Thymus (tissue), 11 donors: ENCODE measurements at regions not wholly inside any gene's neighbourhood (a gene's known extent, or its start where the extent isn't known, plus 50 kb on each side); places are given as distances from the start of the nearest gene placed in this dataset.

Source experiments
- DNase-seq, 9 donors: peaks; one replicate each; pipeline ENCODE4 v3.0.0-alpha.2; 2013; ENCODE audit warnings: low spot score in 9 of 9, low read depth in 6 of 9, missing footprints in 1 of 9
- H3K27ac ChIP-seq, 2 donors: one replicate each; pipeline ENCODE4 v1.5.1; 2013; ENCODE audit warnings: control low read depth in 1 of 2, low read depth in 1 of 2, low read length in 1 of 2, mild to moderate bottlenecking in 1 of 2, moderate library complexity in 1 of 2
- H3K27me3 ChIP-seq, 2 donors: one replicate each; pipeline ENCODE4 v1.5.1; 2013; ENCODE audit warnings: low read length in 1 of 2; ENCODE audit not compliant: control insufficient read depth in 2 of 2, insufficient read depth in 1 of 2
- H3K36me3 ChIP-seq, 2 donors: one replicate each; pipeline ENCODE4 v1.5.1; 2013; ENCODE audit warnings: low read length in 1 of 2, mild to moderate bottlenecking in 1 of 2, moderate library complexity in 1 of 2; ENCODE audit not compliant: control insufficient read depth in 2 of 2, insufficient read depth in 2 of 2
- H3K4me1 ChIP-seq, 2 donors: one replicate each; pipeline ENCODE4 v1.5.1; 2013; ENCODE audit warnings: low read length in 2 of 2; ENCODE audit not compliant: control insufficient read depth in 2 of 2, insufficient read depth in 2 of 2
- H3K4me3 ChIP-seq, 2 donors: one replicate each; pipeline ENCODE4 v1.5.1; 2013; ENCODE audit warnings: low read length in 2 of 2, control low read depth in 1 of 2, mild to moderate bottlenecking in 1 of 2
- H3K9me3 ChIP-seq, 2 donors: one replicate each; pipeline ENCODE4 v1.5.1; 2013; ENCODE audit warnings: low read length in 1 of 2, mild to moderate bottlenecking in 1 of 2; ENCODE audit not compliant: control insufficient read depth in 2 of 2, insufficient read depth in 1 of 2
- WGBS: extraction: QIAGEN DNeasy Blood & Tissue Kit; methylation state at CpG from one replicate; pipeline ENCODE4 v1.1.7; 2013; 5-methylcytosine and 5-hydroxymethylcytosine counted together
- donor health status: healthy.

DNA sequence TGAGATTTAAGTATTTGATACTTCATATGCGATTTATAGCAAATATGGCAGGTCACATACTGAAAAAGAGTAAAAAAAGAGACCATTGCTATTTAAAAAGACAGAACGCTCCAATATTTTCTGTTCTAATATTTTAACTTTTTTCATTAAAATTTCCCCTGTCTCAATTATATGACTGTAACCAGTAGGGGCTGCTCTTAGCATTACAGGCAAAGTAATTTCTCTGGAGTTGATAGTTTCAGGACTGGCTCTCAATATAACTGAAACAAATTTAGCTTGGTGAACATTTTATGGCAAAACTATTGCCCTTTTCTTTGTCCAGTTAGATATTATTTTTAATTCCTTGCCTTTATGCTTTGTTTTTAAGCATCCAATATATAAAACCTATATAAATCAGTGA, 286.3 kb upstream of the ROBO2 start:
- no peak for DNase-seq
- no peaks in the 10 kb centered on the region for H3K36me3 ChIP-seq
- no peaks in the 10 kb centered on the region for H3K4me1 ChIP-seq
- WGBS: 92% methylated on average over 2 of the region's 2 CpGs
- no peak overlapping the region for H3K4me3 ChIP-seq
- H3K27me3 ChIP-seq: no peaks in the 10 kb centered on the region
- H3K27ac ChIP-seq: no peak overlapping the region
- no peaks in the 10 kb centered on the region for H3K9me3 ChIP-seq

DNA sequence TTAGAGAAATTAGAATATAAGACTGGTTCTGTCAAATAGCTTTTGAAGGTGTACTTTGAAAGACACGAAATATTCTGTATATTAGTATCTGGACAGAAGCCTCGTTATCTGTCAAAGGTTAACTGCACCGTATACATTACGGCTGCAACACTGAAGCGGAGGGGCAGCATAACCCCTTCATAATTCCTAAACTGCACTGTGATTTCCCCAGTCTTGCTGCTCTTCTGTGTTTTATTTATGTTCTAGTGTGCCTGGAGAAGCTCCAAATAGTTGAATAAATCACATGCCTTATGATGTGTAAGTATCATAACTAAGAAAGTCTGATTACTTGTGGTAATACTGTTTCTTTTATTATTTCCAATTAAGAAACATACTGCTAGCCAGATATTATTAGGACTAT, 285.7 kb upstream of the ROBO2 start:
- no peak overlapping the region for H3K4me3 ChIP-seq
- H3K9me3 ChIP-seq: no peaks in the 10 kb centered on the region
- H3K36me3 ChIP-seq: no peaks in the 10 kb centered on the region
- H3K4me1 ChIP-seq: no peaks in the 10 kb centered on the region
- H3K27ac ChIP-seq: no peak overlapping the region
- H3K27me3 ChIP-seq: no peaks in the 10 kb centered on the region
- no peak for DNase-seq
- WGBS: 91% methylated on average over 5 of the region's 5 CpGs

DNA sequence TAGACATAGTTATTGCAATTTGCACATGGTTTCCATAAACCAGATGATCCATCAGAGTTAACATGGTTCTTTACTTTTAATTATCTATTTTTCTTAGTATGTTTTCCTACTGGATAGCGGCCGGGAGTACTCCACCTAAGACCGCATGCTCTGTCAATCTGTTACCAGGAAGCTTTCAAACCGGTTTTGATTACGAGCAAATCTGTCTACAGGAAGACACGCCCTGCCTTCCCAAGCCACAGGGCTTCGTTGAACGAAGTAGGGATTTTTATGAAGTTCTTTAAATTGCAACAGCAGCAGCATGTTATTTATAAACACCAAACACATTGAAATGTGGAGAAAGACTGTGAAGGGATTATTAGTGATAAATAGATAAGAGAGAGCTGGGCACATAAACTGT, 283.3 kb upstream of the ROBO2 start:
- Histone ChIP-seq H3K9me3 (no peaks in the 10 kb centered on the region), H3K36me3 (no peaks in the 10 kb centered on the region), H3K27me3 (no peaks in the 10 kb centered on the region), H3K4me1 (no peaks in the 10 kb centered on the region), H3K27ac (no peak overlapping the region), H3K4me3 (no peak overlapping the region)
- WGBS: 88% methylated on average over 8 of the region's 8 CpGs
- no peak for DNase-seq

DNA sequence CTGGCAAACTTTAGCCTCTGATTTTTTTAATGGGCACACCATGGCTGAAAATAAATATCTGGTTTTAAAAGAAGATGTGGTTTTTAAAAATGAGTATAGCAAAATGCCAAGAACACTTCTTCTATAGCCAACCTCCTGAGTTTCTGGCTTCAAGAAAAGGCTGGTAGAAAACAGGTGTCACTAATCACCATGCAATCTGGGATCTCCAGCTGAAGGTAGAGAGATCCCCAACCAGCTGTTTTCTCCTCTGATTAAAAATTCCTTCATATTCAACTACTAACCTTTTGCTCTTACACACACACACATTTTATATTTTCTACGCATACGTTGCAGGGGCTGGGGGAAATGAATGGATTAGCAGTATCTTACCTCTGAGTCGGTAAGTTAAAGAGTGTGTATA, 279.6 kb upstream of the ROBO2 start:
- H3K27ac ChIP-seq: no peak overlapping the region
- no peak for DNase-seq
- no peaks in the 10 kb centered on the region for H3K36me3 ChIP-seq
- H3K9me3 ChIP-seq: no peaks in the 10 kb centered on the region
- H3K4me1 ChIP-seq: no peaks in the 10 kb centered on the region
- H3K27me3 ChIP-seq: no peaks in the 10 kb centered on the region
- 96% methylated on average over 3 of the region's 3 CpGs for WGBS
- H3K4me3 ChIP-seq: no peak overlapping the region

DNA sequence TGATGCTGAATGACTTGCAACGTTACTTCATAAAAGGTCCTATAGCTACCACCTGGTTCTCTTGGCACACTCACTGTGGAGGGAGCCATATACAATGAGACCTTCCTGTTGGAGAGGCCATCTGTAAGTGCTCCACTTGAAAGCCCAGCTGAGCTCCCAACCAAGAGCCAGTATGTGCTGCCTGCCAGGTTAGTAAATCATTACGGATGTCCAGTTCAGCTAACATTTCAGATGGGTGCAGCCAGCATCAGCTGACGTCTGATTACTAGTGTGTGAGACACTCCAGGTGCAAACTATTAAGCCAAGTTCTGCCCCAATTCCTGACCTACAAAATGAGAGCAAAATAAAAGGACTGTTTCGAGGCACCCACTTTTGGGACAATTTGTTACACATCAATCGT, 274.4 kb upstream of the ROBO2 start:
- Histone ChIP-seq H3K27ac (no peak overlapping the region), H3K27me3 (no peaks in the 10 kb centered on the region), H3K4me1 (no peaks in the 10 kb centered on the region), H3K36me3 (no peaks in the 10 kb centered on the region), H3K9me3 (no peaks in the 10 kb centered on the region), H3K4me3 (no peak overlapping the region)
- DNase-seq: no peak
- 87% methylated on average over 5 of the region's 5 CpGs for WGBS

DNA sequence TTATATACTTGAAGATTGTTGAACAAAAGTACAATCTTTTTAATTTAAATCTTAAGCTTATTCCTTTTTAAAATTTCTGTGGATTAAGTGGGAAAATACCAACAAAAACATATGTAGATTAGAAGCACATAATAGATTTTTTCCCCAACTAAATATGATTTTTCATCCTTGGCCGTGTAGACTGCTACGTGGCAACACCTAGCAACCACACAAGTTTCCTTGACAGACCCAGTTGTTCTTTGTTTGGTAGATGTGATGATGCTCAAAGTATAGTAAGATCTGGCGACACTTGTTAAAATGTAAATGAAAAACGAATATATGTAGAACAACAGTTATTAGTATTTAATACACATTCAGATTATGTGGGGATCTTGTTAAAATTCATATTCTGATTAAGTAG, 271.0 kb upstream of the ROBO2 start:
- DNase-seq: no peak
- Histone ChIP-seq H3K36me3 (no peaks in the 10 kb centered on the region), H3K9me3 (no peaks in the 10 kb centered on the region), H3K4me1 (no peaks in the 10 kb centered on the region), H3K27ac (no peak overlapping the region), H3K4me3 (no peak overlapping the region), H3K27me3 (no peaks in the 10 kb centered on the region)
- 90% methylated on average over 4 of the region's 4 CpGs for WGBS

DNA sequence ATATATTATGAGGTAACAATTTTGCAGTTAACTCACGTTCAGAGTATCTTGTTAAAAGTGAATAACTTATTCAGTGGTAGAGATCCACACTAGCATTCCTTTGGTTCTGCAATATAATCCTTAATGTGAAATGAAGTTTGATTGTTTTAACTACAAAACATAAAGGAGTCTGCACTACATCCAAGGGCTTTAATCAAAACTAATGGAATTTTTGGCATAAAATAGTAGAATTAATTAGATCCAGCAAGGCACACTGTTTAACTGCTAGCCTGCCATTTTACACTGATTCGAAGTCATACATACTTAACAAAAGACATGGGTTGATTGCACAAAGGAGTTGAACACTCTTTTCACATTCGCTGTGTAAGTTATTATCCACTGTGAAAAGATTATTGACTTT, 263.0 kb upstream of the ROBO2 start:
- DNase-seq: no peak
- no peaks in the 10 kb centered on the region for H3K4me1 ChIP-seq
- 90% methylated on average over 3 of the region's 3 CpGs for WGBS
- H3K27ac ChIP-seq: no peak overlapping the region
- no peaks in the 10 kb centered on the region for H3K36me3 ChIP-seq
- no peaks in the 10 kb centered on the region for H3K27me3 ChIP-seq
- no peaks in the 10 kb centered on the region for H3K9me3 ChIP-seq
- no peak overlapping the region for H3K4me3 ChIP-seq

DNA sequence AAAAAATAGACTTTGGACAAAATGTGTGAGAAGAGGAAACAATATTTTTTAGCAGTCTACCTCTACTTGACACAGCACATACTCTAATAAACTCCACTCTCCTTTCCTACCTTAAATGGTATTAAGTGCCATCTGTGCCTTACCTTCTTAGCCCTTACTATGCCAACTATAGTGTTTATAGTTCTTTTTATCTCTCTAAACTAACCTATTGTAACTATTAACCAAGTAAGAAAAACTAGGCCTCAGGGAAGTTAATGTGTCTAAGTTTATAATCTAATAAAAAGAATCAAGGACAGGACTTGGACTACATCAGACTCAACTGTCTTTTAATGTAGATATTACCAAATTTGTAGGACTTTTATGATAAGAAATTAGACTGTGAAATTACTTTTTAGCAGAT, 251.7 kb upstream of the ROBO2 start:
- no peak for DNase-seq
- Histone ChIP-seq H3K27me3 (no peaks in the 10 kb centered on the region), H3K4me3 (no peak overlapping the region), H3K27ac (no peak overlapping the region), H3K4me1 (no peaks in the 10 kb centered on the region), H3K9me3 (no peaks in the 10 kb centered on the region), H3K36me3 (no peaks in the 10 kb centered on the region)

DNA sequence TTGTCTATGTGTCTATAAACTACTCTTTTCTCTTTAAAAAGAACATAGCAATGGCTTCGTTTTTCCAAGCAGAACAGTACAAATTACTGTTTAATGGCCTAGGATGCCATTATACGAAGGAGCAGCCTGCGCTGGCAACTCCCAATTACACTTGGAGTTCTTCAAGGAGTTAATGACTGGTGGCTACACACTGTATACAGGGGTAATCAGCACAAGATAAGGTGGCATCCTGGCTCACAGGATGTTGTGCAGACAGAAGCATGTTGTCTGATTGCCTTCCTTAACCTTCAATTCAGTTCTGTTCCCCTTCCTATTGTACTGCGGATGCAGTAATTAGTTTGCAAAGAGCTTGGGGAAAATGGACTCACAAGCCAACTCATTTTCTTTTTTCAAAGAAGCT, 250.7 kb upstream of the ROBO2 start:
- Histone ChIP-seq H3K4me1 (no peaks in the 10 kb centered on the region), H3K27me3 (no peaks in the 10 kb centered on the region), H3K27ac (no peak overlapping the region), H3K4me3 (no peak overlapping the region), H3K36me3 (no peaks in the 10 kb centered on the region), H3K9me3 (no peaks in the 10 kb centered on the region)
- 59% methylated on average over 4 of the region's 4 CpGs for WGBS
- DNase-seq: no peak

DNA sequence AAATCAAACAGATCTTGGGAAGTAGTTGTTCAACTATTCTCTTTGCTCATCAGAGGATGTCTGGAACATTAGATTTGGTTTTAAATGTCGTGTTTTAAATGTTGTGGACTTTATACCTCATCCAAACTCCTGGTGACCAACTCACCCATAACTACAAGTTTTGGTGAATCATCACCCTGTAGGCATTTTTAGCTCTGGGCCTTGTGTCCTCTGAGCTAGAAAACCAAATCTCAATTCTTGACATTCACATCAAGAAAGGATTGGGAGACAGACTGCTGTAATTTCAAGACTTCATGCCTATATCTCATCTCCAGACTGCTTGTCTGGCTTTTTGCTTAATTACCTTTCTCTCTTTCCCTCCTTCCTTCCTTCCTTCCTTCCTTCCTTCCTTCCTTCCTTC, 228.5 kb upstream of the ROBO2 start:
- Histone ChIP-seq H3K4me3 (no peak overlapping the region), H3K36me3 (no peaks in the 10 kb centered on the region), H3K27me3 (no peaks in the 10 kb centered on the region), H3K27ac (no peak overlapping the region), H3K9me3 (no peaks in the 10 kb centered on the region), H3K4me1 (no peaks in the 10 kb centered on the region)
- WGBS: 67% methylated on average over 1 of the region's 1 CpG
- DNase-seq: no peak
